ENCODE measurements at regions not wholly inside any gene's neighbourhood (a gene's known extent, or its start where the extent isn't known, plus 50 kb on each side); places are given as distances from the start of the nearest gene placed in this dataset.

- Histone ChIP-seq H3K27me3 (ENCODE audit: insufficient read depth, poor library complexity, severe bottlenecking) (no peaks in the 10 kb centered on the region), H3K4me3 (replicated peaks; ENCODE audit: insufficient read depth, low read length) (no peak overlapping the region), H3K27ac (replicated peaks) (no peak overlapping the region)
- no peak for DNase-seq (ENCODE audit: low read depth in 1 of 2, low spot score in 1 of 2)
- TF ChIP-seq REST (IDR thresholded peaks at IDR 0.05; ENCODE audit: insufficient replicate concordance, low read depth), result no peak
- no peak for TF ChIP-seq SPI1 (IDR thresholded peaks at IDR 0.05; ENCODE audit: borderline replicate concordance, low read depth)
- TF ChIP-seq GABPA (IDR thresholded peaks at IDR 0.05; ENCODE audit: low read depth), result no peak
- TF ChIP-seq, protein P1, sequence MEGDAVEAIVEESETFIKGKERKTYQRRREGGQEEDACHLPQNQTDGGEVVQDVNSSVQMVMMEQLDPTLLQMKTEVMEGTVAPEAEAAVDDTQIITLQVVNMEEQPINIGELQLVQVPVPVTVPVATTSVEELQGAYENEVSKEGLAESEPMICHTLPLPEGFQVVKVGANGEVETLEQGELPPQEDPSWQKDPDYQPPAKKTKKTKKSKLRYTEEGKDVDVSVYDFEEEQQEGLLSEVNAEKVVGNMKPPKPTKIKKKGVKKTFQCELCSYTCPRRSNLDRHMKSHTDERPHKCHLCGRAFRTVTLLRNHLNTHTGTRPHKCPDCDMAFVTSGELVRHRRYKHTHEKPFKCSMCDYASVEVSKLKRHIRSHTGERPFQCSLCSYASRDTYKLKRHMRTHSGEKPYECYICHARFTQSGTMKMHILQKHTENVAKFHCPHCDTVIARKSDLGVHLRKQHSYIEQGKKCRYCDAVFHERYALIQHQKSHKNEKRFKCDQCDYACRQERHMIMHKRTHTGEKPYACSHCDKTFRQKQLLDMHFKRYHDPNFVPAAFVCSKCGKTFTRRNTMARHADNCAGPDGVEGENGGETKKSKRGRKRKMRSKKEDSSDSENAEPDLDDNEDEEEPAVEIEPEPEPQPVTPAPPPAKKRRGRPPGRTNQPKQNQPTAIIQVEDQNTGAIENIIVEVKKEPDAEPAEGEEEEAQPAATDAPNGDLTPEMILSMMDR (IDR thresholded peaks at IDR 0.05; ENCODE audit: insufficient read depth, low read length), result no peak
- TF ChIP-seq POLR2AphosphoS5 (IDR thresholded peaks at IDR 0.05; ENCODE audit: low read depth), result no peak
Observed at GRCh38 chr19:29411113-29411581, 114.6 kb upstream of the VSTM2B start.

DNA sequence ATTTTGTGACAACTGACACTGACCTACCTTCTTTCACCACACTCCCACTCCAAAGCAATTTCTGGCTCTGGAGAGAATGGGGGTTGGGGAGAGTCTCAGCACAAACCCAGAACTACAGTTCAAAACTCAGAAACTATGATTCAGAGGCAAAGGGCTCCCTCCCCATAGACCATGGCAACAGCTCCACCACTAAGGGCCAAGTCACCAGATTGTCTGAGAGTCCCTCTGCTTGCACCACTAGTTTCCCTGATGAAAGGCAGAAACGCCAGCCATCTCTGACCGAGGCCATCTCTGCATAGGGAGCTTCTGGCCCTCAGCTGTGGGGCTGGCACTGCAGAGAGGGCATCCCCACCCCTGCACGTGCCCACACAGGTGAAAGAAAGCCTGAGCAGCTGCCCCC, 112.4 kb upstream of the VSTM2B start:
- no peak overlapping the region for H3K27ac ChIP-seq (replicated peaks)
- H3K27me3 ChIP-seq (ENCODE audit: insufficient read depth, poor library complexity, severe bottlenecking), result no peaks in the 10 kb centered on the region
- TF ChIP-seq POLR2AphosphoS5 (IDR thresholded peaks at IDR 0.05; ENCODE audit: low read depth) (no peak), GABPA (IDR thresholded peaks at IDR 0.05; ENCODE audit: low read depth) (no peak), SPI1 (IDR thresholded peaks at IDR 0.05; ENCODE audit: borderline replicate concordance, low read depth) (no peak), REST (IDR thresholded peaks at IDR 0.05; ENCODE audit: insufficient replicate concordance, low read depth) (no peak)
- TF ChIP-seq, protein P1 (IDR thresholded peaks at IDR 0.05; ENCODE audit: insufficient read depth, low read length), result no peak
- no peak for DNase-seq (ENCODE audit: low read depth in 1 of 2, low spot score in 1 of 2)
- H3K4me3 ChIP-seq (replicated peaks; ENCODE audit: insufficient read depth, low read length), result no peak overlapping the region

- no peak overlapping the region for H3K27ac ChIP-seq (replicated peaks)
- no peak for DNase-seq (ENCODE audit: low read depth in 1 of 2, low spot score in 1 of 2)
- H3K4me3 ChIP-seq (replicated peaks; ENCODE audit: insufficient read depth, low read length), result no peak overlapping the region
- TF ChIP-seq POLR2AphosphoS5 (IDR thresholded peaks at IDR 0.05; ENCODE audit: low read depth) (no peak), REST (IDR thresholded peaks at IDR 0.05; ENCODE audit: insufficient replicate concordance, low read depth) (peak; percentile 84), GABPA (IDR thresholded peaks at IDR 0.05; ENCODE audit: low read depth) (no peak), SPI1 (IDR thresholded peaks at IDR 0.05; ENCODE audit: borderline replicate concordance, low read depth) (no peak)
- no peaks in the 10 kb centered on the region for H3K27me3 ChIP-seq (ENCODE audit: insufficient read depth, poor library complexity, severe bottlenecking)
Observed at GRCh38 chr19:29415507-29415906, 110.3 kb upstream of the VSTM2B start.

Measured in HL-60 (cell line).